HG03280 (cell line): ENCODE measurements at regions not wholly inside any gene's neighbourhood (a gene's known extent, or its start where the extent isn't known, plus 50 kb on each side); places are given as distances from the start of the nearest gene placed in this dataset.
"Not testable (repeated sequence)": the region's sequence is repeated elsewhere in the genome, so short reads cannot be mapped to it uniquely, and the experiment has no call there.

Experiments
- ATAC-seq: cut with Tn5 transposase; IDR thresholded peaks from one replicate; pipeline ENCODE4 v1.9.1; 2021; ENCODE audit warnings: mild to moderate bottlenecking, moderate library complexity; ENCODE audit not compliant: unreplicated experiment

- ATAC-seq, result no peak
These were observed 1028.5 kb downstream of the NR2F1-AS1 start for GRCh38 chr5:92552206-92553160.

GRCh38 chr5:92548346-92548745, 1032.7 kb downstream of the NR2F1-AS1 start:
- ATAC-seq, result no peak

- no peak for ATAC-seq
These were observed 1036.4 kb downstream of the NR2F1-AS1 start for GRCh38 chr5:92544596-92544995.

- no peak for ATAC-seq
These were observed 1037.0 kb downstream of the NR2F1-AS1 start for GRCh38 chr5:92544036-92544435.

- no peak for ATAC-seq
These were observed 1037.8 kb downstream of the NR2F1-AS1 start for GRCh38 chr5:92543201-92543600.

GRCh38 chr5:92542017-92542416, 1039.0 kb downstream of the NR2F1-AS1 start:
- not testable (repeated sequence) for ATAC-seq

- ATAC-seq, result no peak
These were observed 1053.5 kb downstream of the NR2F1-AS1 start for GRCh38 chr5:92527311-92528078.

GRCh38 chr5:92525131-92525530, 1055.9 kb downstream of the NR2F1-AS1 start:
- ATAC-seq, result no peak

- ATAC-seq, result no peak
These were observed 1061.0 kb downstream of the NR2F1-AS1 start for GRCh38 chr5:92519811-92520632.

- ATAC-seq, result peak; percentile 99
These were observed 1062.6 kb downstream of the NR2F1-AS1 start for GRCh38 chr5:92518318-92518904.

- ATAC-seq, result no peak
These were observed 1066.1 kb downstream of the NR2F1-AS1 start for GRCh38 chr5:92514896-92515295.

GRCh38 chr5:92513067-92513466, 1068.0 kb downstream of the NR2F1-AS1 start:
- ATAC-seq, result no peak

GRCh38 chr5:92508271-92508670, 1072.7 kb downstream of the NR2F1-AS1 start:
- ATAC-seq, result no peak

- no peak for ATAC-seq
These were observed 1075.1 kb downstream of the NR2F1-AS1 start for GRCh38 chr5:92505925-92506324.

- ATAC-seq, result no peak
These were observed 1075.9 kb downstream of the NR2F1-AS1 start for GRCh38 chr5:92505145-92505544.

- ATAC-seq, result no peak
These were observed 1076.7 kb downstream of the NR2F1-AS1 start for GRCh38 chr5:92504346-92504745.

GRCh38 chr5:92500752-92501151, 1080.3 kb downstream of the NR2F1-AS1 start:
- ATAC-seq, result no peak

- no peak for ATAC-seq
These were observed 1084.5 kb downstream of the NR2F1-AS1 start for GRCh38 chr5:92496545-92496944.

GRCh38 chr5:92494508-92494907, 1086.5 kb downstream of the NR2F1-AS1 start:
- ATAC-seq, result no peak

GRCh38 chr5:92492908-92493307, 1088.1 kb downstream of the NR2F1-AS1 start:
- ATAC-seq, result no peak

- no peak for ATAC-seq
These were observed 1096.5 kb downstream of the NR2F1-AS1 start for GRCh38 chr5:92484484-92484883.
